ENCODE measurements at regions not wholly inside any gene's neighbourhood (a gene's known extent, or its start where the extent isn't known, plus 50 kb on each side); places are given as distances from the start of the nearest gene placed in this dataset.

DNA sequence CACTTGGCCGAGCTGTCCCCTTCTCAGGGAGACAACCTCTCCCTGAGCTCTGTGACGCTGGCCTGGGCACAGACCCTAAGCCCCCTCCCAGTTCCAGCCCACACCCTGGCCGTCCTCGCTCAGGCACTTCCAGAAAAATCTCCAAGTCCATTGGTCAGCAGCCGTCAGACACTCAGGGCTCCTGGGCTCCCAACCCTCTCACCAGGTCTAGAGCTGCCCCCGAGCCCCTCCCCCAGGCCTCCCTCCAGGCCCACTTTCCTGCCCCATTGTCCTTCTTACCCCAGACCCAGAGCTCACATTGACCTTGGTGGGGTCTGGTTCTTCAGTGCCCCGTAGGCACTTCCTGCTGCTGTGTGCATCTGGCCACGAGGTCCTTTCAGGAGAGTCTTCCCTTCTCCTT is 249.3 kb upstream of the RTL1 start:
- Histone ChIP-seq H3K36me3 (ENCODE audit: insufficient read depth) (no peaks in the 10 kb centered on the region), H3K27ac (ENCODE audit: low read depth) (no peak overlapping the region), H3K4me3 (no peak overlapping the region), H3K79me2 (replicated peaks; ENCODE audit: insufficient read depth) (no peaks in the 10 kb centered on the region), H4K20me1 (replicated peaks; ENCODE audit: insufficient read depth) (no peaks in the 10 kb centered on the region), H2AFZ (no peak overlapping the region), H3K27me3 (ENCODE audit: insufficient read depth) (no peaks in the 10 kb centered on the region), H3K4me2 (no peak overlapping the region), H3K9me2 (ENCODE audit: insufficient read depth) (no peaks in the 10 kb centered on the region), H3F3A (replicated peaks; ENCODE audit: low read depth) (no peaks in the 10 kb centered on the region), H3K4me1 (ENCODE audit: insufficient read depth) (peaks cover 5% of the 10 kb centered on the region; the same call in 1 of the 2 replicates)
- H3K4me3 Mint-ChIP-seq = no peak overlapping the region
- peaks cover 4% of the 10 kb centered on the region; the same call in 2 of the 3 replicates for H3K9me3 Mint-ChIP-seq
- peaks cover 4% of the 10 kb centered on the region for H3K27me3 Mint-ChIP-seq (ENCODE audit: insufficient read depth, low read depth, poor library complexity)
- peaks cover 25% of the 10 kb centered on the region for H3K4me1 Mint-ChIP-seq
- TF ChIP-seq ZNF331 (CRISPR knock-in tag; IDR thresholded peaks at IDR 0.05; ENCODE audit: low read depth) (no peak), NANOG (IDR thresholded peaks at IDR 0.05; ENCODE audit: borderline replicate concordance) (no peak), EZH2 (IDR thresholded peaks at IDR 0.05; ENCODE audit: low read depth, unreplicated experiment) (no peak), POLR2AphosphoS5 (IDR thresholded peaks at IDR 0.05; ENCODE audit: low read depth) (no peak), EZH2phosphoT487 (IDR thresholded peaks at IDR 0.05; ENCODE audit: unreplicated experiment) (no peak), STAT1 (IDR thresholded peaks at IDR 0.05; ENCODE audit: unreplicated experiment) (no peak), ZNF114 (CRISPR knock-in tag; IDR thresholded peaks at IDR 0.05) (no peak), CREB1 (CRISPR knock-in tag; IDR thresholded peaks at IDR 0.05; ENCODE audit: low read depth) (no peak), JUNB (IDR thresholded peaks at IDR 0.05; ENCODE audit: unreplicated experiment) (no peak)
- TF ChIP-seq, protein P1, sequence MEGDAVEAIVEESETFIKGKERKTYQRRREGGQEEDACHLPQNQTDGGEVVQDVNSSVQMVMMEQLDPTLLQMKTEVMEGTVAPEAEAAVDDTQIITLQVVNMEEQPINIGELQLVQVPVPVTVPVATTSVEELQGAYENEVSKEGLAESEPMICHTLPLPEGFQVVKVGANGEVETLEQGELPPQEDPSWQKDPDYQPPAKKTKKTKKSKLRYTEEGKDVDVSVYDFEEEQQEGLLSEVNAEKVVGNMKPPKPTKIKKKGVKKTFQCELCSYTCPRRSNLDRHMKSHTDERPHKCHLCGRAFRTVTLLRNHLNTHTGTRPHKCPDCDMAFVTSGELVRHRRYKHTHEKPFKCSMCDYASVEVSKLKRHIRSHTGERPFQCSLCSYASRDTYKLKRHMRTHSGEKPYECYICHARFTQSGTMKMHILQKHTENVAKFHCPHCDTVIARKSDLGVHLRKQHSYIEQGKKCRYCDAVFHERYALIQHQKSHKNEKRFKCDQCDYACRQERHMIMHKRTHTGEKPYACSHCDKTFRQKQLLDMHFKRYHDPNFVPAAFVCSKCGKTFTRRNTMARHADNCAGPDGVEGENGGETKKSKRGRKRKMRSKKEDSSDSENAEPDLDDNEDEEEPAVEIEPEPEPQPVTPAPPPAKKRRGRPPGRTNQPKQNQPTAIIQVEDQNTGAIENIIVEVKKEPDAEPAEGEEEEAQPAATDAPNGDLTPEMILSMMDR (conservative IDR thresholded peaks at IDR 0.05; ENCODE audit: low read depth in 2 of 2) = no peak
- TF ChIP-seq, protein P2, sequence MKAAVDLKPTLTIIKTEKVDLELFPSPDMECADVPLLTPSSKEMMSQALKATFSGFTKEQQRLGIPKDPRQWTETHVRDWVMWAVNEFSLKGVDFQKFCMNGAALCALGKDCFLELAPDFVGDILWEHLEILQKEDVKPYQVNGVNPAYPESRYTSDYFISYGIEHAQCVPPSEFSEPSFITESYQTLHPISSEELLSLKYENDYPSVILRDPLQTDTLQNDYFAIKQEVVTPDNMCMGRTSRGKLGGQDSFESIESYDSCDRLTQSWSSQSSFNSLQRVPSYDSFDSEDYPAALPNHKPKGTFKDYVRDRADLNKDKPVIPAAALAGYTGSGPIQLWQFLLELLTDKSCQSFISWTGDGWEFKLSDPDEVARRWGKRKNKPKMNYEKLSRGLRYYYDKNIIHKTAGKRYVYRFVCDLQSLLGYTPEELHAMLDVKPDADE (IDR thresholded peaks at IDR 0.05) = no peak
- TF ChIP-seq, protein P3, sequence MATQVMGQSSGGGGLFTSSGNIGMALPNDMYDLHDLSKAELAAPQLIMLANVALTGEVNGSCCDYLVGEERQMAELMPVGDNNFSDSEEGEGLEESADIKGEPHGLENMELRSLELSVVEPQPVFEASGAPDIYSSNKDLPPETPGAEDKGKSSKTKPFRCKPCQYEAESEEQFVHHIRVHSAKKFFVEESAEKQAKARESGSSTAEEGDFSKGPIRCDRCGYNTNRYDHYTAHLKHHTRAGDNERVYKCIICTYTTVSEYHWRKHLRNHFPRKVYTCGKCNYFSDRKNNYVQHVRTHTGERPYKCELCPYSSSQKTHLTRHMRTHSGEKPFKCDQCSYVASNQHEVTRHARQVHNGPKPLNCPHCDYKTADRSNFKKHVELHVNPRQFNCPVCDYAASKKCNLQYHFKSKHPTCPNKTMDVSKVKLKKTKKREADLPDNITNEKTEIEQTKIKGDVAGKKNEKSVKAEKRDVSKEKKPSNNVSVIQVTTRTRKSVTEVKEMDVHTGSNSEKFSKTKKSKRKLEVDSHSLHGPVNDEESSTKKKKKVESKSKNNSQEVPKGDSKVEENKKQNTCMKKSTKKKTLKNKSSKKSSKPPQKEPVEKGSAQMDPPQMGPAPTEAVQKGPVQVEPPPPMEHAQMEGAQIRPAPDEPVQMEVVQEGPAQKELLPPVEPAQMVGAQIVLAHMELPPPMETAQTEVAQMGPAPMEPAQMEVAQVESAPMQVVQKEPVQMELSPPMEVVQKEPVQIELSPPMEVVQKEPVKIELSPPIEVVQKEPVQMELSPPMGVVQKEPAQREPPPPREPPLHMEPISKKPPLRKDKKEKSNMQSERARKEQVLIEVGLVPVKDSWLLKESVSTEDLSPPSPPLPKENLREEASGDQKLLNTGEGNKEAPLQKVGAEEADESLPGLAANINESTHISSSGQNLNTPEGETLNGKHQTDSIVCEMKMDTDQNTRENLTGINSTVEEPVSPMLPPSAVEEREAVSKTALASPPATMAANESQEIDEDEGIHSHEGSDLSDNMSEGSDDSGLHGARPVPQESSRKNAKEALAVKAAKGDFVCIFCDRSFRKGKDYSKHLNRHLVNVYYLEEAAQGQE (IDR thresholded peaks at IDR 0.05; ENCODE audit: unreplicated experiment) = no peak
- TF ChIP-seq, protein P4, sequence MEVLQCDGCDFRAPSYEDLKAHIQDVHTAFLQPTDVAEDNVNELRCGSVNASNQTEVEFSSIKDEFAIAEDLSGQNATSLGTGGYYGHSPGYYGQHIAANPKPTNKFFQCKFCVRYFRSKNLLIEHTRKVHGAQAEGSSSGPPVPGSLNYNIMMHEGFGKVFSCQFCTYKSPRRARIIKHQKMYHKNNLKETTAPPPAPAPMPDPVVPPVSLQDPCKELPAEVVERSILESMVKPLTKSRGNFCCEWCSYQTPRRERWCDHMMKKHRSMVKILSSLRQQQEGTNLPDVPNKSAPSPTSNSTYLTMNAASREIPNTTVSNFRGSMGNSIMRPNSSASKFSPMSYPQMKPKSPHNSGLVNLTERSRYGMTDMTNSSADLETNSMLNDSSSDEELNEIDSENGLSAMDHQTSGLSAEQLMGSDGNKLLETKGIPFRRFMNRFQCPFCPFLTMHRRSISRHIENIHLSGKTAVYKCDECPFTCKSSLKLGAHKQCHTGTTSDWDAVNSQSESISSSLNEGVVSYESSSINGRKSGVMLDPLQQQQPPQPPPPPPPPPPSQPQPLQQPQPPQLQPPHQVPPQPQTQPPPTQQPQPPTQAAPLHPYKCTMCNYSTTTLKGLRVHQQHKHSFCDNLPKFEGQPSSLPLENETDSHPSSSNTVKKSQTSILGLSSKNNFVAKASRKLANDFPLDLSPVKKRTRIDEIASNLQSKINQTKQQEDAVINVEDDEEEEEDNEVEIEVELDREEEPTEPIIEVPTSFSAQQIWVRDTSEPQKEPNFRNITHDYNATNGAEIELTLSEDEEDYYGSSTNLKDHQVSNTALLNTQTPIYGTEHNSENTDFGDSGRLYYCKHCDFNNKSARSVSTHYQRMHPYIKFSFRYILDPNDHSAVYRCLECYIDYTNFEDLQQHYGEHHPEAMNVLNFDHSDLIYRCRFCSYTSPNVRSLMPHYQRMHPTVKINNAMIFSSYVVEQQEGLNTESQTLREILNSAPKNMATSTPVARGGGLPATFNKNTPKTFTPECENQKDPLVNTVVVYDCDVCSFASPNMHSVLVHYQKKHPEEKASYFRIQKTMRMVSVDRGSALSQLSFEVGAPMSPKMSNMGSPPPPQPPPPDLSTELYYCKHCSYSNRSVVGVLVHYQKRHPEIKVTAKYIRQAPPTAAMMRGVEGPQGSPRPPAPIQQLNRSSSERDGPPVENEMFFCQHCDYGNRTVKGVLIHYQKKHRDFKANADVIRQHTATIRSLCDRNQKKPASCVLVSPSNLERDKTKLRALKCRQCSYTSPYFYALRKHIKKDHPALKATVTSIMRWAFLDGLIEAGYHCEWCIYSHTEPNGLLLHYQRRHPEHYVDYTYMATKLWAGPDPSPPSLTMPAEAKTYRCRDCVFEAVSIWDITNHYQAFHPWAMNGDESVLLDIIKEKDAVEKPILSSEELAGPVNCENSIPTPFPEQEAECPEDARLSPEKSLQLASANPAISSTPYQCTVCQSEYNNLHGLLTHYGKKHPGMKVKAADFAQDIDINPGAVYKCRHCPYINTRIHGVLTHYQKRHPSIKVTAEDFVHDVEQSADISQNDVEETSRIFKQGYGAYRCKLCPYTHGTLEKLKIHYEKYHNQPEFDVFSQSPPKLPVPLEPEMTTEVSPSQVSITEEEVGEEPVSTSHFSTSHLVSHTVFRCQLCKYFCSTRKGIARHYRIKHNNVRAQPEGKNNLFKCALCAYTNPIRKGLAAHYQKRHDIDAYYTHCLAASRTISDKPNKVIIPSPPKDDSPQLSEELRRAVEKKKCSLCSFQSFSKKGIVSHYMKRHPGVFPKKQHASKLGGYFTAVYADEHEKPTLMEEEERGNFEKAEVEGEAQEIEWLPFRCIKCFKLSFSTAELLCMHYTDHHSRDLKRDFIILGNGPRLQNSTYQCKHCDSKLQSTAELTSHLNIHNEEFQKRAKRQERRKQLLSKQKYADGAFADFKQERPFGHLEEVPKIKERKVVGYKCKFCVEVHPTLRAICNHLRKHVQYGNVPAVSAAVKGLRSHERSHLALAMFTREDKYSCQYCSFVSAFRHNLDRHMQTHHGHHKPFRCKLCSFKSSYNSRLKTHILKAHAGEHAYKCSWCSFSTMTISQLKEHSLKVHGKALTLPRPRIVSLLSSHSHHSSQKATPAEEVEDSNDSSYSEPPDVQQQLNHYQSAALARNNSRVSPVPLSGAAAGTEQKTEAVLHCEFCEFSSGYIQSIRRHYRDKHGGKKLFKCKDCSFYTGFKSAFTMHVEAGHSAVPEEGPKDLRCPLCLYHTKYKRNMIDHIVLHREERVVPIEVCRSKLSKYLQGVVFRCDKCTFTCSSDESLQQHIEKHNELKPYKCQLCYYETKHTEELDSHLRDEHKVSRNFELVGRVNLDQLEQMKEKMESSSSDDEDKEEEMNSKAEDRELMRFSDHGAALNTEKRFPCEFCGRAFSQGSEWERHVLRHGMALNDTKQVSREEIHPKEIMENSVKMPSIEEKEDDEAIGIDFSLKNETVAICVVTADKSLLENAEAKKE (CRISPR knock-in tag; IDR thresholded peaks at IDR 0.05) = no peak
- no peaks in the 10 kb centered on the region; the same call in 2 of the 3 replicates for H3K36me3 Mint-ChIP-seq (ENCODE audit: low read depth)
- ATAC-seq = no peak
- no peak overlapping the region for H3K27ac Mint-ChIP-seq
- no peak for DNase-seq (ENCODE audit: low spot score)
